ENCODE measurements at regions not wholly inside any gene's neighbourhood (a gene's known extent, or its start where the extent isn't known, plus 50 kb on each side); places are given as distances from the start of the nearest gene placed in this dataset.

DNA sequence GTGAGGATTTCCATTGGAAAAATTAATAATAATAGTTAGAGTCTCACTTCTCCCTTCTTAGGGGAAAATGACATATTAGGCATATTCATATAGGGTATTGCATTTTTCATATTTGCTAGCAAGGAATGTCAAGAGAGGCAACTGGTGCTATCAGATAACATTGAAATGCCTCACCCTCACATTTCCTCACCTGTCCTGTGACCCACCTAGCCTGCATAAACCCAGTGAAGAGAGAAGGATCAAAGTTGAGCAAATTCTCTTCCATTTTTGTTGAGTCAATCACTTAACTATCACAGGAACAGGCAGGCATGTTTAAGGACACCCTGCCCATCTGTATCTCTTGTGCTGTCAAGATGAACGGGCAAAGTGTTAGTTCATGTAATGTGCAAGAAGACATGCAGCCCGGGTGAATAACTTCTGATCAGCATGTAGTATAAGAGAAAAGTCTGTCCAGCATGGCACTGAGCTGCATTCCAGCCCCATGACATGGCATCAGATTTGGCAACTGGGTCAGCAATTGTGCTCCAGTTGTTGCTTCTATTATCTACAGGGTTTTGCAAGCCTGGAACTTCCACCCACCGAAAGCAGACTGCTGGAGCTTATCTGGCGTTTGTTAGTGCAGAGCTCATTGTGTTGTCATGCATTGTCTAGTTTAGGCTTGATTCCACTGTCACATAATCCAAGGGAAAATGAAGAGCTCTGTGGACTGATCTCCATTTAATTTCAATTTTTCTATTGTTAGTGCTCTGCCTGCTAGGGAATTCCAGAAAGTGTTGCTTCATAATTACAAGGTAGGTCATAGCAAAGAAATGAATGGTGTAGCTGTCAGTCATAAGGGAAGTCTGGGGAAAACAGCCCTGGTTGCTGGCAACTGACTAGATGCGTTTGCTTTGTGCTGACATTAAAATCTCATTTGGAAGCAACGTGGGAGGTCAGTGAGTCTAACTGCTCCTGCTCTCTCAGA lies 138.4 kb upstream of the TNFAIP3 start:
- no peak for TF ChIP-seq KDM1A (IDR thresholded peaks at IDR 0.05; ENCODE audit: low read depth)
- no peak for TF ChIP-seq CHD2 (IDR thresholded peaks at IDR 0.05; ENCODE audit: low read length, partially characterized antibody)
- TF ChIP-seq FOSL2 (IDR thresholded peaks at IDR 0.05): no peak
- TF ChIP-seq FOSL2 (CRISPR knock-in tag; IDR thresholded peaks at IDR 0.05): 0 out of 2 replicates have a peak, but pooled peaks have one; percentile 5
- TF ChIP-seq, protein P1, sequence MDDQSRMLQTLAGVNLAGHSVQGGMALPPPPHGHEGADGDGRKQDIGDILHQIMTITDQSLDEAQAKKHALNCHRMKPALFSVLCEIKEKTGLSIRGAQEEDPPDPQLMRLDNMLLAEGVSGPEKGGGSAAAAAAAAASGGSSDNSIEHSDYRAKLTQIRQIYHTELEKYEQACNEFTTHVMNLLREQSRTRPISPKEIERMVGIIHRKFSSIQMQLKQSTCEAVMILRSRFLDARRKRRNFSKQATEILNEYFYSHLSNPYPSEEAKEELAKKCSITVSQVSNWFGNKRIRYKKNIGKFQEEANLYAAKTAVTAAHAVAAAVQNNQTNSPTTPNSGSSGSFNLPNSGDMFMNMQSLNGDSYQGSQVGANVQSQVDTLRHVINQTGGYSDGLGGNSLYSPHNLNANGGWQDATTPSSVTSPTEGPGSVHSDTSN (IDR thresholded peaks at IDR 0.05): no peak
- no peak for TF ChIP-seq RNF2 (IDR thresholded peaks at IDR 0.05; ENCODE audit: borderline replicate concordance, low read depth)
- WGBS (ENCODE audit: missing lambda C conversion rate): 15% methylated on average over 6 of the region's 6 CpGs
- peak in 1 of 2 experiments; percentile 25 for DNase-seq (ENCODE audit: low read depth in 1 of 2, low spot score in 1 of 2)
- FAIRE-seq: no peak
- H3K27ac ChIP-seq: peak overlapping the region; percentile 55 to 84
- H3K4me3 ChIP-seq: no peak overlapping the region
- H3K4me1 ChIP-seq: peaks cover 42% of the 10 kb centered on the region
- ChIA-PET CTCF (interaction anchor here (1.0 to 2.3 kb wide), 3 partner anchors 24 to 139 kb away, joined by 3 to 13 read pairs (median 4); partner anchors contain the start of gene TNFAIP3), POLR2A (interaction anchor here (1.2 kb wide), 1 partner anchor 138 kb away, joined by 3 read pairs; the partner anchor contains the start of gene TNFAIP3)
- peak; percentile 74 to 75 for ATAC-seq
- peak overlapping the region; percentile 48 for H3K4me2 ChIP-seq
- H3K9me3 ChIP-seq: no peaks in the 10 kb centered on the region

DNA sequence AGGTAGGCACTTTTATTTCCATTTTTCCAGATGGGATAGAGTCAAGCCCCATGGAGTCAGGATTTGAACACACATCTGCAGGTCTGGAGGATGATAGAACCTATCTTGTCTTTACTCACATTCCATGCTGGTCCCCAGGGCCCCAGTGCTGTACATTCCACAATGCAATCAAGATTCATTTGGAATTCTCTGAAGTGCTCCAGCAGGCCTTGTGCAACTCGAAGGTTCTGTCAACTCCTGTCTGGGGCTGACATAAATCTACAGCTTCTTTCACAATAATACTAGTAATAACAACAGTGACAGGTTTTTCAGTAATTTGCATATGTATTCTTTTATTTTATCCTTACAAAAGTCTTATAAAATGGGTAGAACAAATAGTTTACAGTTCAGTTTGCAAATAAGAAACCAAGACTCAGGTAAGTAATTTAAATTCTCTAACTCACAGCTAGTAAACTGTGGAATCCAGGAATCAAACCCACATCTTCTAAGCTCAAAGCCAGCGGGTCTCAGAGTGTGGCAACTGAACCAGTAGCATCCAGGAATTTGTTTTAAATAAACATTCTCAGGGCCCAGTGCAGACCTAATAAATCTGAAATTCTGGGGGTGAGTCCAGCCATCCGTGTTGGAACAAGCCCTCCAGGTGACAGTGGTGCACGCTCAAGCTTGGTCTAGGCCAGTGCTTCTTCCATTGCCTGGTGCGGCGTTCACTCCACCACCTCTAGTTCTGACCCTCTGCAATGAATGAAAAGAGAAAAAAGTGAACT lies 137.0 kb upstream of the TNFAIP3 start:
- DNase-seq (ENCODE audit: low read depth in 1 of 2, low spot score in 1 of 2) (no peak), ATAC-seq (no peak), FAIRE-seq (no peak)
- POLR2A ChIA-PET: no interaction called here
- Histone ChIP-seq H3K4me2 (peak overlapping the region; percentile 48; the same call in 2 of the 3 replicates), H3K27ac (peak overlapping the region; percentile 55 to 84; a peak in 5 of 6 replicates), H3K4me3 (no peak overlapping the region), H3K9me3 (no peaks in the 10 kb centered on the region), H3K4me1 (peaks cover 42% of the 10 kb centered on the region)
- 89% methylated on average over 6 of the region's 6 CpGs for WGBS (ENCODE audit: missing lambda C conversion rate)
- CTCF ChIA-PET: interaction anchor here (1.1 to 2.3 kb wide), 2 partner anchors 42 to 138 kb away, joined by 3 to 13 read pairs; partner anchors contain the start of gene TNFAIP3
- TF ChIP-seq BHLHE40 (IDR thresholded peaks at IDR 0.05; ENCODE audit: low read depth, low read length) (no peak), EHMT2 (IDR thresholded peaks at IDR 0.05; ENCODE audit: low read depth) (no peak), ESRRA (IDR thresholded peaks at IDR 0.05; ENCODE audit: borderline replicate concordance, low read length) (no peak), ZSCAN20 (CRISPR knock-in tag; IDR thresholded peaks at IDR 0.05) (no peak), JUNB (IDR thresholded peaks at IDR 0.05) (no peak), HEYL (CRISPR knock-in tag; IDR thresholded peaks at IDR 0.05) (no peak), ZC3H11A (IDR thresholded peaks at IDR 0.05) (no peak), FOSB (CRISPR knock-in tag; IDR thresholded peaks at IDR 0.05) (no peak), MAZ (IDR thresholded peaks at IDR 0.05; ENCODE audit: borderline replicate concordance, low read depth, low read length) (no peak), KDM5A (IDR thresholded peaks at IDR 0.05) (no peak)
- TF ChIP-seq, protein P2, sequence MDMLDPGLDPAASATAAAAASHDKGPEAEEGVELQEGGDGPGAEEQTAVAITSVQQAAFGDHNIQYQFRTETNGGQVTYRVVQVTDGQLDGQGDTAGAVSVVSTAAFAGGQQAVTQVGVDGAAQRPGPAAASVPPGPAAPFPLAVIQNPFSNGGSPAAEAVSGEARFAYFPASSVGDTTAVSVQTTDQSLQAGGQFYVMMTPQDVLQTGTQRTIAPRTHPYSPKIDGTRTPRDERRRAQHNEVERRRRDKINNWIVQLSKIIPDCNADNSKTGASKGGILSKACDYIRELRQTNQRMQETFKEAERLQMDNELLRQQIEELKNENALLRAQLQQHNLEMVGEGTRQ (IDR thresholded peaks at IDR 0.05): no peak
- TF ChIP-seq, protein P3, sequence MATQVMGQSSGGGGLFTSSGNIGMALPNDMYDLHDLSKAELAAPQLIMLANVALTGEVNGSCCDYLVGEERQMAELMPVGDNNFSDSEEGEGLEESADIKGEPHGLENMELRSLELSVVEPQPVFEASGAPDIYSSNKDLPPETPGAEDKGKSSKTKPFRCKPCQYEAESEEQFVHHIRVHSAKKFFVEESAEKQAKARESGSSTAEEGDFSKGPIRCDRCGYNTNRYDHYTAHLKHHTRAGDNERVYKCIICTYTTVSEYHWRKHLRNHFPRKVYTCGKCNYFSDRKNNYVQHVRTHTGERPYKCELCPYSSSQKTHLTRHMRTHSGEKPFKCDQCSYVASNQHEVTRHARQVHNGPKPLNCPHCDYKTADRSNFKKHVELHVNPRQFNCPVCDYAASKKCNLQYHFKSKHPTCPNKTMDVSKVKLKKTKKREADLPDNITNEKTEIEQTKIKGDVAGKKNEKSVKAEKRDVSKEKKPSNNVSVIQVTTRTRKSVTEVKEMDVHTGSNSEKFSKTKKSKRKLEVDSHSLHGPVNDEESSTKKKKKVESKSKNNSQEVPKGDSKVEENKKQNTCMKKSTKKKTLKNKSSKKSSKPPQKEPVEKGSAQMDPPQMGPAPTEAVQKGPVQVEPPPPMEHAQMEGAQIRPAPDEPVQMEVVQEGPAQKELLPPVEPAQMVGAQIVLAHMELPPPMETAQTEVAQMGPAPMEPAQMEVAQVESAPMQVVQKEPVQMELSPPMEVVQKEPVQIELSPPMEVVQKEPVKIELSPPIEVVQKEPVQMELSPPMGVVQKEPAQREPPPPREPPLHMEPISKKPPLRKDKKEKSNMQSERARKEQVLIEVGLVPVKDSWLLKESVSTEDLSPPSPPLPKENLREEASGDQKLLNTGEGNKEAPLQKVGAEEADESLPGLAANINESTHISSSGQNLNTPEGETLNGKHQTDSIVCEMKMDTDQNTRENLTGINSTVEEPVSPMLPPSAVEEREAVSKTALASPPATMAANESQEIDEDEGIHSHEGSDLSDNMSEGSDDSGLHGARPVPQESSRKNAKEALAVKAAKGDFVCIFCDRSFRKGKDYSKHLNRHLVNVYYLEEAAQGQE (IDR thresholded peaks at IDR 0.05): no peak
- TF ChIP-seq, protein P4, sequence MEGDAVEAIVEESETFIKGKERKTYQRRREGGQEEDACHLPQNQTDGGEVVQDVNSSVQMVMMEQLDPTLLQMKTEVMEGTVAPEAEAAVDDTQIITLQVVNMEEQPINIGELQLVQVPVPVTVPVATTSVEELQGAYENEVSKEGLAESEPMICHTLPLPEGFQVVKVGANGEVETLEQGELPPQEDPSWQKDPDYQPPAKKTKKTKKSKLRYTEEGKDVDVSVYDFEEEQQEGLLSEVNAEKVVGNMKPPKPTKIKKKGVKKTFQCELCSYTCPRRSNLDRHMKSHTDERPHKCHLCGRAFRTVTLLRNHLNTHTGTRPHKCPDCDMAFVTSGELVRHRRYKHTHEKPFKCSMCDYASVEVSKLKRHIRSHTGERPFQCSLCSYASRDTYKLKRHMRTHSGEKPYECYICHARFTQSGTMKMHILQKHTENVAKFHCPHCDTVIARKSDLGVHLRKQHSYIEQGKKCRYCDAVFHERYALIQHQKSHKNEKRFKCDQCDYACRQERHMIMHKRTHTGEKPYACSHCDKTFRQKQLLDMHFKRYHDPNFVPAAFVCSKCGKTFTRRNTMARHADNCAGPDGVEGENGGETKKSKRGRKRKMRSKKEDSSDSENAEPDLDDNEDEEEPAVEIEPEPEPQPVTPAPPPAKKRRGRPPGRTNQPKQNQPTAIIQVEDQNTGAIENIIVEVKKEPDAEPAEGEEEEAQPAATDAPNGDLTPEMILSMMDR (IDR thresholded peaks at IDR 0.05): no peak

Data from A549 (cell line).